Osteocyte (in vitro differentiated cells): ENCODE measurements at regions not wholly inside any gene's neighbourhood (a gene's known extent, or its start where the extent isn't known, plus 50 kb on each side); places are given as distances from the start of the nearest gene placed in this dataset.

Experiments used
- DNase-seq: peaks from one replicate; pipeline ENCODE4 v3.0.0; 2021; ENCODE audit warnings: mixed read lengths; ENCODE audit not compliant: unreplicated experiment; ENCODE audit errors: extremely low spot score
- H3K27ac Mint-ChIP-seq: one replicate; pipeline ENCODE4 v1.8.0; 2021; ENCODE audit warnings: mild to moderate bottlenecking, mixed read lengths; ENCODE audit not compliant: unreplicated experiment
- H3K27me3 Mint-ChIP-seq: one replicate; pipeline ENCODE4 v1.8.0; 2021; ENCODE audit warnings: mixed read lengths; ENCODE audit not compliant: unreplicated experiment
- H3K36me3 Mint-ChIP-seq: one replicate; pipeline ENCODE4 v1.8.0; 2021; ENCODE audit warnings: mixed read lengths; ENCODE audit not compliant: unreplicated experiment
- H3K4me1 Mint-ChIP-seq: one replicate; pipeline ENCODE4 v1.8.0; 2021; ENCODE audit warnings: mixed read lengths; ENCODE audit not compliant: unreplicated experiment
- H3K4me3 Mint-ChIP-seq: one replicate; pipeline ENCODE4 v1.8.0; 2021; ENCODE audit warnings: mild to moderate bottlenecking, moderate library complexity, mixed read lengths; ENCODE audit not compliant: unreplicated experiment
- H3K9me3 Mint-ChIP-seq: one replicate; pipeline ENCODE4 v1.8.0; 2021; ENCODE audit warnings: mixed read lengths; ENCODE audit not compliant: unreplicated experiment
- CTCF ChIP-seq: fragments of 200-600 bp; sonication (generic); IDR thresholded peaks from 2 replicates; pipeline ENCODE4 v1.5.0; 2021; ENCODE audit warnings: antibody characterized with exemption, mild to moderate bottlenecking, moderate library complexity

GRCh38 chr6:6725468-6726209, 137.1 kb downstream of the LY86 start:
- Mint-ChIP-seq H3K36me3 (no peaks in the 10 kb centered on the region), H3K9me3 (no peaks in the 10 kb centered on the region), H3K27ac (no peak overlapping the region), H3K4me3 (no peak overlapping the region), H3K27me3 (no peaks in the 10 kb centered on the region), H3K4me1 (peaks cover 32% of the 10 kb centered on the region)
- TF ChIP-seq CTCF = no peak
- no peak for DNase-seq

DNA sequence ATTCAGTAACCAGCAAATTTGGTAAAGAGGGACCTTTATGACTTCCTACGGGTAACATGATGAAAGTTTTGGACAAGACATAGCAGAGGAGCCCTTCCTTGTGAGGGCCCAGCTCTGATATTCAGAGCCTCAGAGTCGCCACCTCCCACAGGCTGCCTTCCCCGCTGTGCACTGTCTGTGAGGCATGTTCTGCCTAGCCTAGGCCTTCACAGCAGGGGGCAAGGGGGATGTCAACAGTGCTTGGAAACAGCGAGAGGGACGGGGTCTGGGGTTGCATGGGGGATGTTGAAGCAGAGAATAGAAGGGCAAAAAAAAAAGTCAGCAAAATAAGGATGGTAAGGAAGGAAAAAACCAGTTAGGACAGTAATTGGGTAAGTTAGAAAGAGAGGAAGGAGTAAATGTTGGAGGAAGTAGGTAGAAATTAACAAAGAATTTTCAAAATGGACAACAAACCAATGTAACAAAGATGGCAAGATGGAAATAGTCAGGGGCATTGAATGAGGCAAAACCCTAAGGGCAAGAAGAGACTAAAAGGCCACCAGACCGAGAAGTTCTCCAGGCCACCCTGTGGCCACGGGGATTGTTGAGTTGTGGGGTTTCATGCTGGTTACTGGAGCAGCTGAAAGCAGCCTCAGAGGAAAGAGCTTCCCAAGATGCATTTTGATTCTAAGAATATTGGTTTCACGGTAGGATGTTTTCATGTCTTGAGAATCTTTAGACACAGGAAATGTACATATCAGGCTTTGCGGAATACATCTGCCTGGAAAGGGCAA, 139.8 kb downstream of the LY86 start:
- no peak for DNase-seq
- Mint-ChIP-seq H3K4me1 (peaks cover 24% of the 10 kb centered on the region), H3K27me3 (no peaks in the 10 kb centered on the region), H3K36me3 (no peaks in the 10 kb centered on the region), H3K9me3 (no peaks in the 10 kb centered on the region), H3K4me3 (no peak overlapping the region), H3K27ac (no peak overlapping the region)
- no peak for TF ChIP-seq CTCF

DNA sequence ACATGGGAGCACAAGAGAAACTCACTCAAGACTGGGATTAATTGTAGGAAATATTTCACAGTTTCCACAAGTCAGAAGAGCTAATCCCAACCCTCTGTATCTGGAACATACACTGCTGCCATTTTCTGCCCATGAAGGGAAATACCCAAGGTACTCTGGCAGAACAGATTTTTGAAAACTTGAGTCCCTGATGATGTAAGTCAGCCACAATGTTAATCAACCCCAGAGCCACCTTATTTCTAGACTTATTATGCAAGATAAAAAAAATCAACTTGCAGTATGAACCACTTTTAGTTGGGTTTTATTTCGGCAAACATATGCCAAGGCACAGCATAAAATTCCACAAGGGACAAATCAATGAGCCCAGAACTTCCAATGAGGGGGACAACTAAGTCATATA, 141.5 kb downstream of the LY86 start:
- no peak overlapping the region for H3K4me3 Mint-ChIP-seq
- no peaks in the 10 kb centered on the region for H3K9me3 Mint-ChIP-seq
- H3K4me1 Mint-ChIP-seq = peaks cover 9% of the 10 kb centered on the region
- DNase-seq = no peak
- H3K27ac Mint-ChIP-seq = no peak overlapping the region
- TF ChIP-seq CTCF = no peak
- H3K27me3 Mint-ChIP-seq = peaks cover 3% of the 10 kb centered on the region
- H3K36me3 Mint-ChIP-seq = no peaks in the 10 kb centered on the region

GRCh38 chr6:6730831-6731230, 142.3 kb downstream of the LY86 start:
- H3K4me3 Mint-ChIP-seq = no peak overlapping the region
- H3K27me3 Mint-ChIP-seq = peaks cover 5% of the 10 kb centered on the region
- peaks cover 2% of the 10 kb centered on the region for H3K4me1 Mint-ChIP-seq
- no peak overlapping the region for H3K27ac Mint-ChIP-seq
- no peak for DNase-seq
- TF ChIP-seq CTCF = no peak
- H3K9me3 Mint-ChIP-seq = no peaks in the 10 kb centered on the region
- H3K36me3 Mint-ChIP-seq = no peaks in the 10 kb centered on the region
